ENCODE measurements at regions not wholly inside any gene's neighbourhood (a gene's known extent, or its start where the extent isn't known, plus 50 kb on each side); places are given as distances from the start of the nearest gene placed in this dataset.

DNA sequence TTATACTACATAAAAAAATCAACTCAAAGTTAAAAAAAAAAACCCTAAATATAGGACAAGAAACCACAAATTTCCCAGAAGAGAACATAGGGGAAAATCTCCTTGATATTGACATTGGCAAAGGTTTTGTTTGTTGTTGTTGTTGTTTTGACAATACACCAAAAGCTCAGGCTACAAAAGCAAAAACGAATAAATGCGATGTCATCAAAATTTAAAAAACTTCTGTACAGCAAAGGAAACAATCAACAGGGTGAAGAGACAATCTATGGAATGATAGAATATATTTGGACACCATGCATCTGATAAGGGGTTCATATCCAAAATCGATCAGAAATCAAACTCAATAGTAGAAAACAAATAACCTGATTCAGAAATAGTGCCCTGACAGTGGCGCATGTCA is 65.0 kb upstream of the L3MBTL4 start:
- TF ChIP-seq, protein P1, sequence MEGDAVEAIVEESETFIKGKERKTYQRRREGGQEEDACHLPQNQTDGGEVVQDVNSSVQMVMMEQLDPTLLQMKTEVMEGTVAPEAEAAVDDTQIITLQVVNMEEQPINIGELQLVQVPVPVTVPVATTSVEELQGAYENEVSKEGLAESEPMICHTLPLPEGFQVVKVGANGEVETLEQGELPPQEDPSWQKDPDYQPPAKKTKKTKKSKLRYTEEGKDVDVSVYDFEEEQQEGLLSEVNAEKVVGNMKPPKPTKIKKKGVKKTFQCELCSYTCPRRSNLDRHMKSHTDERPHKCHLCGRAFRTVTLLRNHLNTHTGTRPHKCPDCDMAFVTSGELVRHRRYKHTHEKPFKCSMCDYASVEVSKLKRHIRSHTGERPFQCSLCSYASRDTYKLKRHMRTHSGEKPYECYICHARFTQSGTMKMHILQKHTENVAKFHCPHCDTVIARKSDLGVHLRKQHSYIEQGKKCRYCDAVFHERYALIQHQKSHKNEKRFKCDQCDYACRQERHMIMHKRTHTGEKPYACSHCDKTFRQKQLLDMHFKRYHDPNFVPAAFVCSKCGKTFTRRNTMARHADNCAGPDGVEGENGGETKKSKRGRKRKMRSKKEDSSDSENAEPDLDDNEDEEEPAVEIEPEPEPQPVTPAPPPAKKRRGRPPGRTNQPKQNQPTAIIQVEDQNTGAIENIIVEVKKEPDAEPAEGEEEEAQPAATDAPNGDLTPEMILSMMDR (IDR thresholded peaks at IDR 0.05; ENCODE audit: low read length), result no peak
- TF ChIP-seq EZH2 (IDR thresholded peaks at IDR 0.05; ENCODE audit: borderline replicate concordance, low read length), result no peak

Data from OCI-LY1 (cell line).